ENCODE measurements at regions not wholly inside any gene's neighbourhood (a gene's known extent, or its start where the extent isn't known, plus 50 kb on each side); places are given as distances from the start of the nearest gene placed in this dataset.
A peak's percentile ranks its signal among the peaks of the same experiment; 100 is the strongest.

DNA sequence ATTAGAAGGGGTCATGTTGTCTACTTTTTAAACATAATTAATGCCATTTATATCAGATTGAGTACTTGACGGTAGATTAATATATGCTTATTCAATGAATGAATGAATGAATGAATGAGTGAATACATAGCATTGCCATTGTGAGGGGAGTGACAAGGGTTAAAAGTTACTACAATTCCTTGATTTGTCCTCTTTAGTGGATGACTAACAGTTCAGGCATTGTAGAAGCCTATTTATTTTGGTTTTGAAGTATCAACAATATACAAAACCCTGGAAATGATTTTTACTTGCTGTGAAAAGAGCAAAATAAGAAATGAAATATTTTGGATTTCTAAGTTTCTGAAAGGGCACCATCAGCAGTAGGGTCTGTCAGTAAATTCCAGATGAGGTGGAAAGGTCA is 122.7 kb downstream of the CYSLTR2 start:
- Histone ChIP-seq H3K36me3 (ENCODE audit: control insufficient read depth, insufficient read depth, low read length) (no peaks in the 10 kb centered on the region), H3K4me1 (ENCODE audit: control insufficient read depth, insufficient read depth, low read length, poor library complexity, severe bottlenecking) (no peaks in the 10 kb centered on the region), H3K27ac (ENCODE audit: insufficient read depth, low read length, poor library complexity, severe bottlenecking) (no peak overlapping the region), H3K27me3 (ENCODE audit: control insufficient read depth, insufficient read depth, low read length) (no peaks in the 10 kb centered on the region), H3K4me3 (ENCODE audit: low read depth, low read length) (no peak overlapping the region), H3K9me3 (ENCODE audit: control insufficient read depth in 2 of 2, low read length in 2 of 2) (peaks cover 18% of the 10 kb centered on the region in 2 experiments)
- DNase-seq (no peak), ATAC-seq (ENCODE audit: low read depth in 2 of 2) (no peak)
- Mint-ChIP-seq H3K27ac (no peak overlapping the region), H3K36me3 (no peaks in the 10 kb centered on the region), H3K27me3 (peaks cover 15% of the 10 kb centered on the region), H3K4me3 (no peak overlapping the region), H3K9me3 (peaks cover 0 to 15% (median 9%) of the 10 kb centered on the region in 7 donors), H3K4me1 (no peaks in the 10 kb centered on the region)

- peaks cover 15% of the 10 kb centered on the region for H3K27me3 Mint-ChIP-seq
- H3K27ac Mint-ChIP-seq = peak overlapping the region in 1 of 3 donors; percentile 62
- no peaks in the 10 kb centered on the region for H3K4me1 Mint-ChIP-seq
- H3K4me3 Mint-ChIP-seq = no peak overlapping the region
- no peaks in the 10 kb centered on the region for H3K36me3 ChIP-seq (ENCODE audit: control insufficient read depth, insufficient read depth, low read length)
- no peak overlapping the region for H3K4me3 ChIP-seq (ENCODE audit: low read depth, low read length)
- no peaks in the 10 kb centered on the region for H3K36me3 Mint-ChIP-seq
- H3K9me3 ChIP-seq (ENCODE audit: control insufficient read depth in 2 of 2, low read length in 2 of 2) = peaks cover 19 to 31% of the 10 kb centered on the region in 2 experiments
- ATAC-seq (ENCODE audit: low read depth in 2 of 2) (no peak), DNase-seq (no peak)
- H3K27me3 ChIP-seq (ENCODE audit: control insufficient read depth, insufficient read depth, low read length) = no peaks in the 10 kb centered on the region
- H3K27ac ChIP-seq (ENCODE audit: insufficient read depth, low read length, poor library complexity, severe bottlenecking) = no peak overlapping the region
- H3K4me1 ChIP-seq (ENCODE audit: control insufficient read depth, insufficient read depth, low read length, poor library complexity, severe bottlenecking) = no peaks in the 10 kb centered on the region
- peaks cover 0 to 15% (median 9%) of the 10 kb centered on the region in 7 donors for H3K9me3 Mint-ChIP-seq
Measured at GRCh38 chr13:48778610-48779009, 124.9 kb downstream of the CYSLTR2 start.

GRCh38 chr13:48780713-48781341 is 127.1 kb downstream of the CYSLTR2 start:
- no peak for ATAC-seq (ENCODE audit: low read depth in 2 of 2)
- peaks cover 0 to 15% (median 9%) of the 10 kb centered on the region in 7 donors for H3K9me3 Mint-ChIP-seq

GRCh38 chr13:48782429-48782840 is 128.7 kb downstream of the CYSLTR2 start:
- no peak overlapping the region for H3K27ac ChIP-seq (ENCODE audit: insufficient read depth, low read length, poor library complexity, severe bottlenecking)
- Mint-ChIP-seq H3K4me1 (no peaks in the 10 kb centered on the region), H3K36me3 (no peaks in the 10 kb centered on the region), H3K9me3 (peaks cover 0 to 15% (median 9%) of the 10 kb centered on the region in 7 donors), H3K27ac (no peak overlapping the region), H3K4me3 (no peak overlapping the region), H3K27me3 (peaks cover 10% of the 10 kb centered on the region)
- no peak overlapping the region for H3K4me3 ChIP-seq (ENCODE audit: low read depth, low read length)
- H3K36me3 ChIP-seq (ENCODE audit: control insufficient read depth, insufficient read depth, low read length) = no peaks in the 10 kb centered on the region
- ATAC-seq (ENCODE audit: low read depth in 2 of 2) (no peak), DNase-seq (no peak)
- H3K27me3 ChIP-seq (ENCODE audit: control insufficient read depth, insufficient read depth, low read length) = no peaks in the 10 kb centered on the region
- H3K9me3 ChIP-seq (ENCODE audit: control insufficient read depth in 2 of 2, low read length in 2 of 2) = peaks cover 19 to 31% of the 10 kb centered on the region in 2 experiments
- H3K4me1 ChIP-seq (ENCODE audit: control insufficient read depth, insufficient read depth, low read length, poor library complexity, severe bottlenecking) = no peaks in the 10 kb centered on the region

More at GRCh38 chr13:48780713-48781341, 127.1 kb downstream of the CYSLTR2 start:
- no peak overlapping the region for H3K27ac Mint-ChIP-seq
- H3K36me3 ChIP-seq (ENCODE audit: control insufficient read depth, insufficient read depth, low read length) = no peaks in the 10 kb centered on the region
- H3K4me1 ChIP-seq (ENCODE audit: control insufficient read depth, insufficient read depth, low read length, poor library complexity, severe bottlenecking) = no peaks in the 10 kb centered on the region
- H3K36me3 Mint-ChIP-seq = no peaks in the 10 kb centered on the region
- H3K27me3 Mint-ChIP-seq = peaks cover 10% of the 10 kb centered on the region
- no peaks in the 10 kb centered on the region for H3K27me3 ChIP-seq (ENCODE audit: control insufficient read depth, insufficient read depth, low read length)
- no peak overlapping the region for H3K4me3 ChIP-seq (ENCODE audit: low read depth, low read length)
- no peak overlapping the region for H3K27ac ChIP-seq (ENCODE audit: insufficient read depth, low read length, poor library complexity, severe bottlenecking)
- H3K4me3 Mint-ChIP-seq = no peak overlapping the region
- no peaks in the 10 kb centered on the region for H3K4me1 Mint-ChIP-seq
- DNase-seq = no peak
- peaks cover 19 to 31% of the 10 kb centered on the region in 2 experiments for H3K9me3 ChIP-seq (ENCODE audit: control insufficient read depth in 2 of 2, low read length in 2 of 2)

DNA sequence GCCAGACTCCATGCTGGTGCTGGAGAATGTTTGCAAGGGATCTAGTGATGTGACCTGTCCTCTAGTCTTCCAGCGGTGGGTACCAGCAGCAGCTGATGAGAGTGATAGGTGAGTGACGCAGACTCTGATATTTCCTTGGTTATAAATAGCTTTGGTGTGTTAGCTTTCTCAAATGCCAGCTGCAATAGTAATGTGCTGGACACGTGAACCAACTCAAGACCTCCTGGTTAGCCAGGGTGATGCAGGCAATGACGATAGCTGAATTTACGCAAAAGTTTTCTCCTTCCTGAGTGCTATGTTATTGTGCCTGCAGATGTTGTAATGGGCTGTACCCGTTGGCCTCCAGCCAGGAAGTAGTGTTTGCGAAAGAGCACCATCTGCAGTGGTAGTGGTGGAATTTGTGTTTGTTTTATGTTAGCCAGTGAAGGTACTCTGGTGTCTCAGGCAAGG is 129.5 kb downstream of the CYSLTR2 start:
- no peak overlapping the region for H3K4me3 Mint-ChIP-seq
- DNase-seq (no peak), ATAC-seq (ENCODE audit: low read depth in 2 of 2) (no peak)
- H3K4me3 ChIP-seq (ENCODE audit: low read depth, low read length) = no peak overlapping the region
- no peaks in the 10 kb centered on the region for H3K27me3 ChIP-seq (ENCODE audit: control insufficient read depth, insufficient read depth, low read length)
- H3K27ac Mint-ChIP-seq = peak overlapping the region in 1 of 3 donors; percentile 74
- peaks cover 19 to 31% of the 10 kb centered on the region in 2 experiments for H3K9me3 ChIP-seq (ENCODE audit: control insufficient read depth in 2 of 2, low read length in 2 of 2)
- peaks cover 0 to 15% (median 9%) of the 10 kb centered on the region in 7 donors for H3K9me3 Mint-ChIP-seq
- H3K4me1 Mint-ChIP-seq = no peaks in the 10 kb centered on the region
- H3K4me1 ChIP-seq (ENCODE audit: control insufficient read depth, insufficient read depth, low read length, poor library complexity, severe bottlenecking) = no peaks in the 10 kb centered on the region
- no peaks in the 10 kb centered on the region for H3K36me3 Mint-ChIP-seq
- no peak overlapping the region for H3K27ac ChIP-seq (ENCODE audit: insufficient read depth, low read length, poor library complexity, severe bottlenecking)
- H3K27me3 Mint-ChIP-seq = peaks cover 10% of the 10 kb centered on the region
- no peaks in the 10 kb centered on the region for H3K36me3 ChIP-seq (ENCODE audit: control insufficient read depth, insufficient read depth, low read length)

- DNase-seq (no peak), ATAC-seq (ENCODE audit: low read depth in 2 of 2) (no peak)
- Mint-ChIP-seq H3K4me3 (no peak overlapping the region), H3K4me1 (no peaks in the 10 kb centered on the region), H3K9me3 (peaks cover 0 to 15% (median 7%) of the 10 kb centered on the region in 7 donors), H3K27ac (peak overlapping the region in 1 of 3 donors; percentile 74), H3K27me3 (peaks cover 10% of the 10 kb centered on the region), H3K36me3 (peaks cover 2% of the 10 kb centered on the region)
- no peak overlapping the region for H3K27ac ChIP-seq (ENCODE audit: insufficient read depth, low read length, poor library complexity, severe bottlenecking)
- H3K9me3 ChIP-seq (ENCODE audit: control insufficient read depth in 2 of 2, low read length in 2 of 2) = peaks cover 19 to 31% of the 10 kb centered on the region in 2 experiments
- no peaks in the 10 kb centered on the region for H3K27me3 ChIP-seq (ENCODE audit: control insufficient read depth, insufficient read depth, low read length)
- H3K4me3 ChIP-seq (ENCODE audit: low read depth, low read length) = no peak overlapping the region
- H3K4me1 ChIP-seq (ENCODE audit: control insufficient read depth, insufficient read depth, low read length, poor library complexity, severe bottlenecking) = no peaks in the 10 kb centered on the region
- no peaks in the 10 kb centered on the region for H3K36me3 ChIP-seq (ENCODE audit: control insufficient read depth, insufficient read depth, low read length)
Measured at GRCh38 chr13:48783695-48784230, 130.0 kb downstream of the CYSLTR2 start.

DNA sequence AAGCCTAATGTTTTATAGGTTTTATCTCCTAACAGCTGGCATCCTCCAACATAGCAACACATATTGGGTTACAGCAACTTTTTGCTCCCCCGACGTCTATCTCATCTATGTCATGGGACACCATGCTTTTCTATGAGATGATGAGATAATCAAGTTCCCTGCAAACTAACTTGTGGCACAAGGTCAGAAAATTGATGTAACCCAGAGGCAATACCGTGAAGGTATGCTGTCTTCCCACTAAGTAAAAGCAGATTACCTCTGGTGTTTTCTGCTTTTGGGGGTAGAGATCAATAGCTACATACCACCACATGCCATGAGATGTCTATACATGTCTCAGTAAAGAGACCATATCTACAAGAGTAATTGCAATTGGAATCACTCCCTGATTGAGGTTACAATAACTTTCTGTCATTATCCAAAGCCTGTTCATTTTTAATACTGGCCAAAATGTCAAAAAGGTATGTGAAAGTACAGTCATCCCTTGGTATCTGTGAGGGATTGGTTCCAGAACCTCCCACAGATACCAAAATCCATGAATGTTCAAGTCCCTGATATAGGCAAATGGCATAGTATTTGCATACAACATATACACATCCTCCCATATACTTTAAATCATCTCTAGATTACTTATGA is 131.3 kb downstream of the CYSLTR2 start:
- Histone ChIP-seq H3K27me3 (ENCODE audit: control insufficient read depth, insufficient read depth, low read length) (no peaks in the 10 kb centered on the region), H3K27ac (ENCODE audit: insufficient read depth, low read length, poor library complexity, severe bottlenecking) (no peak overlapping the region), H3K36me3 (ENCODE audit: control insufficient read depth, insufficient read depth, low read length) (no peaks in the 10 kb centered on the region), H3K4me3 (ENCODE audit: low read depth, low read length) (no peak overlapping the region), H3K4me1 (ENCODE audit: control insufficient read depth, insufficient read depth, low read length, poor library complexity, severe bottlenecking) (no peaks in the 10 kb centered on the region), H3K9me3 (ENCODE audit: control insufficient read depth in 2 of 2, low read length in 2 of 2) (peaks cover 13 to 27% of the 10 kb centered on the region in 2 experiments)
- DNase-seq (no peak), ATAC-seq (ENCODE audit: low read depth in 2 of 2) (no peak)
- no peak overlapping the region for H3K4me3 Mint-ChIP-seq
- H3K9me3 Mint-ChIP-seq = peaks cover 0 to 11% (median 3%) of the 10 kb centered on the region in 7 donors
- peaks cover 4% of the 10 kb centered on the region for H3K36me3 Mint-ChIP-seq
- peaks cover 3% of the 10 kb centered on the region for H3K27me3 Mint-ChIP-seq
- no peak overlapping the region for H3K27ac Mint-ChIP-seq
- no peaks in the 10 kb centered on the region for H3K4me1 Mint-ChIP-seq
